GM23338 (cell line): ENCODE measurements at regions not wholly inside any gene's neighbourhood (a gene's known extent, or its start where the extent isn't known, plus 50 kb on each side); places are given as distances from the start of the nearest gene placed in this dataset.

Experiments used
- ATAC-seq: fragments of 200-7000 bp; cut with Tn5 transposase; 3 replicates; pipeline ENCODE4 v1.9.1; 2020
- DNase-seq: peaks from one replicate; pipeline ENCODE4 v3.0.0-alpha.2; 2015; ENCODE audit warnings: low spot score
- H2AFZ ChIP-seq: fragments of 200-600 bp; sonication (generic); 2 replicates; pipeline ENCODE4 v1.8.0; 2016; ENCODE audit warnings: antibody characterized with exemption, mild to moderate bottlenecking, moderate library complexity
- H3F3A ChIP-seq: fragments of 200-600 bp; sonication (generic); replicated peaks from 2 replicates; pipeline ENCODE4 v1.8.0; 2017; ENCODE audit warnings: antibody characterized with exemption, mixed run types, low read depth
- H3K27ac ChIP-seq: fragments of 200-600 bp; sonication (generic); 2 replicates; pipeline ENCODE4 v1.6.1; 2016; ENCODE audit warnings: low read depth
- H3K27me3 ChIP-seq: fragments of 200-600 bp; sonication (generic); 2 replicates; pipeline ENCODE4 v1.8.0; 2016; ENCODE audit warnings: mild to moderate bottlenecking, mixed run types, moderate library complexity; ENCODE audit not compliant: insufficient read depth
- H3K36me3 ChIP-seq: fragments of 200-600 bp; sonication (generic); 2 replicates; pipeline ENCODE4 v1.8.0; 2016; ENCODE audit warnings: mild to moderate bottlenecking; ENCODE audit not compliant: insufficient read depth
- H3K4me1 ChIP-seq: fragments of 200-600 bp; sonication (generic); 2 replicates; pipeline ENCODE4 v1.8.0; 2016; ENCODE audit warnings: mild to moderate bottlenecking, moderate library complexity; ENCODE audit not compliant: insufficient read depth
- H3K4me2 ChIP-seq: fragments of 200-600 bp; sonication (generic); 2 replicates; pipeline ENCODE4 v1.7.1; 2017; ENCODE audit warnings: mixed run types
- H3K4me3 ChIP-seq: fragments of 200-600 bp; sonication (generic); 2 replicates; pipeline ENCODE4 v1.6.1; 2016; ENCODE audit warnings: mixed run types
- H3K79me2 ChIP-seq: fragments of 200-600 bp; sonication (generic); replicated peaks from 2 replicates; pipeline ENCODE4 v1.8.0; 2017; ENCODE audit warnings: mild to moderate bottlenecking; ENCODE audit not compliant: insufficient read depth
- H3K9me2 ChIP-seq: fragments of 200-600 bp; sonication (generic); 2 replicates; pipeline ENCODE4 v1.8.0; 2017; ENCODE audit not compliant: insufficient read depth
- H4K20me1 ChIP-seq: fragments of 200-600 bp; sonication (generic); replicated peaks from 2 replicates; pipeline ENCODE4 v1.8.0; 2017; ENCODE audit warnings: mild to moderate bottlenecking; ENCODE audit not compliant: insufficient read depth
- H3K27ac Mint-ChIP-seq: 2 replicates; pipeline ENCODE4 v1.8.0; 2020; ENCODE audit warnings: inconsistent platforms, mild to moderate bottlenecking, moderate library complexity, mixed read lengths
- H3K27me3 Mint-ChIP-seq: 3 replicates; pipeline ENCODE4 v1.8.0; 2022; ENCODE audit warnings: low read depth, mild to moderate bottlenecking, moderate library complexity, mixed read lengths, inconsistent platforms; ENCODE audit not compliant: insufficient read depth, poor library complexity
- H3K36me3 Mint-ChIP-seq: 3 replicates; pipeline ENCODE4 v1.8.0; 2021; ENCODE audit warnings: low read depth, mild to moderate bottlenecking, inconsistent platforms, moderate library complexity, mixed read lengths
- H3K4me1 Mint-ChIP-seq: 3 replicates; pipeline ENCODE4 v1.8.0; 2020; ENCODE audit warnings: mild to moderate bottlenecking, inconsistent platforms, mixed read lengths
- H3K4me3 Mint-ChIP-seq: 3 replicates; pipeline ENCODE4 v1.8.0; 2021; ENCODE audit warnings: moderate library complexity, mild to moderate bottlenecking, inconsistent platforms, mixed read lengths
- H3K9me3 Mint-ChIP-seq: 3 replicates; pipeline ENCODE4 v1.8.0; 2020; ENCODE audit warnings: moderate library complexity, mild to moderate bottlenecking, inconsistent platforms, mixed read lengths
- CREB1 ChIP-seq: fragments of 250-450 bp; sonication (Bioruptor Pico); IDR thresholded peaks from 2 replicates; pipeline ENCODE4 v1.5.0; 2020; ENCODE audit warnings: low read depth, mild to moderate bottlenecking, moderate library complexity
- CTCF ChIP-seq, 2 experiments: fragments of 200-600 bp in 1 of 2; sonication (generic) in 1 of 2; conservative IDR thresholded peaks; 2 replicates each; pipeline versions ENCODE4 v1.5.1 to v1.6.1; 2016 to 2017; ENCODE audit warnings: antibody characterized with exemption in 2 of 2, low read depth in 2 of 2, mild to moderate bottlenecking in 2 of 2, moderate library complexity in 1 of 2
- EZH2phosphoT487 ChIP-seq: fragments of 200-600 bp; sonication (generic); IDR thresholded peaks from one replicate; pipeline ENCODE4 v1.8.1; 2018; ENCODE audit warnings: antibody characterized with exemption; ENCODE audit not compliant: unreplicated experiment
- JUNB ChIP-seq: IDR thresholded peaks from one replicate; pipeline ENCODE4 v1.6.1; 2016; ENCODE audit warnings: antibody characterized with exemption; ENCODE audit not compliant: unreplicated experiment
- NANOG ChIP-seq: IDR thresholded peaks from 2 replicates; pipeline ENCODE4 v1.6.1; 2016; ENCODE audit warnings: antibody characterized with exemption, borderline replicate concordance
- POLR2AphosphoS5 ChIP-seq: IDR thresholded peaks from 2 replicates; pipeline ENCODE4 v1.6.1; 2016; ENCODE audit warnings: antibody characterized with exemption, low read depth
- STAT1 ChIP-seq: IDR thresholded peaks from one replicate; pipeline ENCODE4 v1.6.1; 2016; ENCODE audit warnings: antibody characterized with exemption; ENCODE audit not compliant: unreplicated experiment
- ZNF114 ChIP-seq: fragments of 250-450 bp; sonication (Bioruptor Pico); IDR thresholded peaks from 2 replicates; pipeline ENCODE4 v1.5.0; 2020; ENCODE audit warnings: mild to moderate bottlenecking, moderate library complexity
- ZNF331 ChIP-seq: fragments of 250-450 bp; sonication (Bioruptor Pico); IDR thresholded peaks from 2 replicates; pipeline ENCODE4 v1.5.0; 2020; ENCODE audit warnings: low read depth, mild to moderate bottlenecking, moderate library complexity

DNA sequence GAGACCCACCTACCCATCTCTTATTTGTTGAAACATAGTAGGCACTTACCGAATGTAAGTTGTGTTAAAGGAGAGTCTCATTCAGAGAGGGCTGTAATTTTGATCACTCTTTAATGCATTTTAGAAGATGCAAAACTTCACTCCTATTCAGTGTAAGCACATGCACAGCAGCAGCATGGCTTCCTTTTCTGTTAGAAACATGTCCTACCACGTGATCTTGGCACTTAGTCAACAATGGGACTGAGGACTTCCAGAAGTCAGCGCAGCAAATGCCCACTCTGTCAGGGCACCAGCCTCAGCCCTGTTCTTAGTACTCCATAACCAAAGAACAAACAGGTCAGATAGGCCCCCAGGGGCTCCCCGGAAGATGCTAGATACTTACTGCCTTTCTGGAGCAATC, 456.5 kb downstream of the METTL4 start (continued):
- TF ChIP-seq CTCF (conservative IDR thresholded peaks at IDR 0.05; ENCODE audit: low read depth in 2 of 2) (no peak), ZNF114 (no peak), POLR2AphosphoS5 (no peak), ZNF331 (no peak), STAT1 (no peak), JUNB (no peak), CREB1 (CRISPR knock-in tag) (no peak), EZH2phosphoT487 (no peak)

GRCh38 chr18:2121224-2121623, 450.1 kb downstream of the METTL4 start:
- Histone ChIP-seq H3K4me2 (no peak overlapping the region), H3K4me3 (no peak overlapping the region), H3K4me1 (no peaks in the 10 kb centered on the region), H4K20me1 (no peaks in the 10 kb centered on the region), H3K79me2 (no peaks in the 10 kb centered on the region), H3K27me3 (no peaks in the 10 kb centered on the region), H3K27ac (no peak overlapping the region), H2AFZ (no peak overlapping the region), H3K9me2 (0 out of 2 replicates have a peak, but pooled peaks cover 4% of the 10 kb centered on the region), H3F3A (no peaks in the 10 kb centered on the region), H3K36me3 (no peaks in the 10 kb centered on the region)
- no peak; the same call in 2 of the 3 replicates for ATAC-seq
- Mint-ChIP-seq H3K36me3 (no peaks in the 10 kb centered on the region), H3K27ac (0 out of 2 replicates have a peak overlapping the region, but pooled peaks have one; percentile 24), H3K27me3 (no peaks in the 10 kb centered on the region), H3K9me3 (no peaks in the 10 kb centered on the region), H3K4me3 (no peak overlapping the region), H3K4me1 (peaks cover 2% of the 10 kb centered on the region; the same call in 1 of the 3 replicates)
- peak; percentile 14 for DNase-seq
- TF ChIP-seq STAT1 (no peak), CTCF (conservative IDR thresholded peaks at IDR 0.05; ENCODE audit: low read depth in 2 of 2) (peak; percentile 33 to 36; a peak in 3 of 4 replicates), EZH2phosphoT487 (no peak), NANOG (no peak)

DNA sequence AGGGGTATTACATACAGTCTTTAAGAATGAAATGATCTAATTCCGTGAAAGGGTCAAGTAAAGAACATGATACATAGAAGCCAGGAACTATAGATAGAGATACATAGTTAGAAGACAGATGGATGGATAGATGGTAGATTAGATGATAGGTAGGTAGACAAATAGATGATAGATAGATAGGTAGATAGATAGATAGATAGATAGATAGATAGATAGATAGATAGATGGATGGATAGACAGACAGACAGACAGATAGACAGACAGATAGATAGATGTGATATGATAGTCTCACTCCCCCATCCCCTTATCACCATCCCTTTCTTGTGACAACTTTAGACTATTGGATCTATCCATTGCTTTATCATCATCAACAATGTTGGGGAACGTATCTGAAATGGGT, 448.2 kb downstream of the METTL4 start:
- ATAC-seq (no peak), DNase-seq (no peak)
- H3K4me3 Mint-ChIP-seq = no peak overlapping the region

More for the DNA sequence above, 448.2 kb downstream of the METTL4 start:
- H3K9me3 Mint-ChIP-seq = no peaks in the 10 kb centered on the region
- H3K4me1 Mint-ChIP-seq = peaks cover 2% of the 10 kb centered on the region; the same call in 1 of the 3 replicates
- no peaks in the 10 kb centered on the region for H3F3A ChIP-seq
- H4K20me1 ChIP-seq = no peaks in the 10 kb centered on the region
- no peaks in the 10 kb centered on the region for H3K27me3 Mint-ChIP-seq
- no peak overlapping the region for H3K4me2 ChIP-seq
- H2AFZ ChIP-seq = no peak overlapping the region
- no peaks in the 10 kb centered on the region for H3K79me2 ChIP-seq
- no peaks in the 10 kb centered on the region for H3K36me3 ChIP-seq
- H3K4me3 ChIP-seq = no peak overlapping the region
- no peaks in the 10 kb centered on the region for H3K27me3 ChIP-seq
- no peak overlapping the region for H3K27ac Mint-ChIP-seq
- H3K27ac ChIP-seq = no peak overlapping the region
- H3K4me1 ChIP-seq = no peaks in the 10 kb centered on the region
- TF ChIP-seq CTCF (conservative IDR thresholded peaks at IDR 0.05; ENCODE audit: low read depth in 2 of 2) (no peak), JUNB (no peak), EZH2phosphoT487 (no peak), CREB1 (CRISPR knock-in tag) (no peak), NANOG (no peak)
- 0 out of 2 replicates have a peak, but pooled peaks cover 6% of the 10 kb centered on the region for H3K9me2 ChIP-seq
- H3K36me3 Mint-ChIP-seq = no peaks in the 10 kb centered on the region
